Sigmoid colon (tissue), 6 donors: ENCODE measurements at regions not wholly inside any gene's neighbourhood (a gene's known extent, or its start where the extent isn't known, plus 50 kb on each side); places are given as distances from the start of the nearest gene placed in this dataset.
A peak's percentile ranks its signal among the peaks of the same experiment; 100 is the strongest.

Experiments used
- DNase-seq: peaks from one replicate; pipeline ENCODE4 v3.0.0-alpha.2; 2019
- H3K27ac ChIP-seq, 4 donors: fragments of 200-600 bp; sonication (generic); one replicate each; pipeline ENCODE4 v1.5.1; 2016 to 2019; ENCODE audit warnings: mild to moderate bottlenecking in 1 of 4
- H3K27me3 ChIP-seq, 3 donors: fragments of 200-600 bp; sonication (generic); one replicate each; pipeline ENCODE4 v1.5.1; 2019; ENCODE audit warnings: mild to moderate bottlenecking in 1 of 3
- H3K36me3 ChIP-seq, 4 donors: fragments of 200-600 bp; sonication (generic); one replicate each; pipeline ENCODE4 v1.5.1; 2016 to 2019
- H3K4me1 ChIP-seq, 4 donors: fragments of 200-600 bp; sonication (generic); one replicate each; pipeline ENCODE4 v1.5.1; 2017 to 2019
- H3K4me3 ChIP-seq, 4 donors: fragments of 200-600 bp; sonication (generic); one replicate each; pipeline ENCODE4 v1.5.1; 2017 to 2019; ENCODE audit warnings: mild to moderate bottlenecking in 2 of 4, moderate library complexity in 1 of 4
- H3K9me3 ChIP-seq, 4 donors: fragments of 200-600 bp in 3 of 4; sonication (generic) in 3 of 4; one replicate each; pipeline versions ENCODE4 v1.5.1 to v1.6.1; 2013 to 2019
- EP300 ChIP-seq, 4 donors: sonication (generic); formaldehyde crosslinking; IDR thresholded peaks; one replicate each; pipeline ENCODE4 v1.6.1; 2017; ENCODE audit warnings: antibody characterized with exemption in 4 of 4
- POLR2A ChIP-seq, 2 donors: fragments of 450-650 bp; IDR thresholded peaks; one replicate each; pipeline ENCODE4 v1.6.1; 2016; ENCODE audit warnings: antibody characterized with exemption in 2 of 2, mild to moderate bottlenecking in 2 of 2, moderate library complexity in 2 of 2
- POLR2AphosphoS5 ChIP-seq, 4 donors: sonication (generic); formaldehyde crosslinking; IDR thresholded peaks; one replicate each; pipeline ENCODE4 v1.6.1; 2017; ENCODE audit warnings: antibody characterized with exemption in 4 of 4
- WGBS, 2 donors: extraction: QIAGEN DNeasy Blood & Tissue Kit; methylation state at CpG; one replicate each; pipeline ENCODE4 v1.1.7; 2013; 5-methylcytosine and 5-hydroxymethylcytosine counted together
- intact Hi-C: fragments of 100-400 bp; cut with DNase I; formaldehyde crosslinking; loops from one replicate; pipeline ENCODE4 v1.15.1; 2023
- TF ChIP-seq, protein P1 (sequence below), 4 experiments: fragments of 450-650 bp in 3 of 4; fragments of 200-600 bp in 1 of 4; IDR thresholded peaks; one replicate each; pipeline ENCODE4 v1.5.1; 2016 to 2019; ENCODE audit warnings: antibody characterized with exemption in 4 of 4, mild to moderate bottlenecking in 3 of 4, moderate library complexity in 2 of 4
- donor health status: healthy with polysubstance abuse.
- donor health status: healthy.

GRCh38 chr1:14110040-14110439 lies 410.1 kb downstream of the PRDM2 start:
- Histone ChIP-seq H3K9me3 (no peaks in the 10 kb centered on the region), H3K4me3 (no peak overlapping the region), H3K27me3 (no peaks in the 10 kb centered on the region), H3K27ac (no peak overlapping the region), H3K36me3 (no peaks in the 10 kb centered on the region), H3K4me1 (peaks cover 0 to 4% (median 0%) of the 10 kb centered on the region in 4 donors)
- no peak for TF ChIP-seq EP300 (IDR thresholded peaks at IDR 0.05)
- intact Hi-C loops, result no loop called here
- no peak for DNase-seq
- 77 to 82% methylated on average over 2 of the region's 2 CpGs for WGBS, 2 donors

DNA sequence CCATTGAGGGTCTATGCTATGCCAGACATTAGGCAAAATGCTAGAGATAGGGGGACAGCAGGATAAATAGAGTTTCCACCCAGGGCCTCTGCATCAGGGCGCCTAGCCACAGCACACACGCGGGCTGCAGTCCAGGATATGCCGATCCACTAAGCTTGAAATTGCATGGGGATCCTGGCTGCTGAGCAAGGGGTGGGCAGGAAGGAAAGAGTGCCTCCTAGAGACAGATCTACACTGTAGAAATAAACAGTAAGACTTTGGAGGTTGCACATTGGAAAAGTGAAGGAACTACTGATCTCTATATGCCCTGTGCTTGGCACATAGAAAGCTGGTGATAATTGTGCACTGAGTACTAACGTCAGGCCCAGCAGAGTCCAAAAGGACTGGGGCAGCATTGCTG lies 411.1 kb downstream of the PRDM2 start:
- Histone ChIP-seq H3K4me3 (no peak overlapping the region), H3K27me3 (no peaks in the 10 kb centered on the region), H3K36me3 (no peaks in the 10 kb centered on the region), H3K9me3 (no peaks in the 10 kb centered on the region), H3K4me1 (peaks cover 0 to 4% (median 0%) of the 10 kb centered on the region in 4 donors), H3K27ac (no peak overlapping the region)
- intact Hi-C loops, result no loop called here
- 74 to 92% methylated on average over 5 of the region's 5 CpGs for WGBS, 2 donors
- TF ChIP-seq EP300 (IDR thresholded peaks at IDR 0.05) (no peak), POLR2A (IDR thresholded peaks at IDR 0.05) (no peak), POLR2AphosphoS5 (IDR thresholded peaks at IDR 0.05) (no peak)
- TF ChIP-seq, protein P1, sequence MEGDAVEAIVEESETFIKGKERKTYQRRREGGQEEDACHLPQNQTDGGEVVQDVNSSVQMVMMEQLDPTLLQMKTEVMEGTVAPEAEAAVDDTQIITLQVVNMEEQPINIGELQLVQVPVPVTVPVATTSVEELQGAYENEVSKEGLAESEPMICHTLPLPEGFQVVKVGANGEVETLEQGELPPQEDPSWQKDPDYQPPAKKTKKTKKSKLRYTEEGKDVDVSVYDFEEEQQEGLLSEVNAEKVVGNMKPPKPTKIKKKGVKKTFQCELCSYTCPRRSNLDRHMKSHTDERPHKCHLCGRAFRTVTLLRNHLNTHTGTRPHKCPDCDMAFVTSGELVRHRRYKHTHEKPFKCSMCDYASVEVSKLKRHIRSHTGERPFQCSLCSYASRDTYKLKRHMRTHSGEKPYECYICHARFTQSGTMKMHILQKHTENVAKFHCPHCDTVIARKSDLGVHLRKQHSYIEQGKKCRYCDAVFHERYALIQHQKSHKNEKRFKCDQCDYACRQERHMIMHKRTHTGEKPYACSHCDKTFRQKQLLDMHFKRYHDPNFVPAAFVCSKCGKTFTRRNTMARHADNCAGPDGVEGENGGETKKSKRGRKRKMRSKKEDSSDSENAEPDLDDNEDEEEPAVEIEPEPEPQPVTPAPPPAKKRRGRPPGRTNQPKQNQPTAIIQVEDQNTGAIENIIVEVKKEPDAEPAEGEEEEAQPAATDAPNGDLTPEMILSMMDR (IDR thresholded peaks at IDR 0.05), result no peak
- no peak for DNase-seq

DNA sequence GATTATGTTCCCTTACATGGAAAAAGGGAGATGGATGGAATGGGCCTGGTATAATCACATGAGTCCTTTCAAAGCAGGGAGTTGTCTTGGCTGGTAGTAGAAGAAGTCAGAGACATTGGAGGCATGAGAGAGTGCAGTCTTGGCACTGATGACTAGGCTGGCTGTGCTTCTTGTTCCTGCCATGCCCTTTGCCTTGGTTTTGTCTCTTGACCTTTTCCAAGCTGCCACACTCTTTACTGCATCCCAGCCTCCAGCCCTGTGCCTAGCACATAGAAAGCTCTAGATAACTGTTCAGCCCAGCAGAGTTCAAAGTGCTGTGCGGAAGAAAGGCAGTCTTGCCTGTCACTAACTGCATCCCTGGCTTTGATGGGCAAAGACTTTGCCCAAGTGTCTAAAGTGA lies 412.6 kb downstream of the PRDM2 start:
- H3K36me3 ChIP-seq, result no peaks in the 10 kb centered on the region
- H3K27me3 ChIP-seq, result no peaks in the 10 kb centered on the region
- intact Hi-C loops, result no loop called here
- no peak for TF ChIP-seq POLR2AphosphoS5 (IDR thresholded peaks at IDR 0.05)
- TF ChIP-seq, protein P1 (IDR thresholded peaks at IDR 0.05), result no peak
- TF ChIP-seq EP300 (IDR thresholded peaks at IDR 0.05), result no peak
- no peak for TF ChIP-seq POLR2A (IDR thresholded peaks at IDR 0.05)
- no peaks in the 10 kb centered on the region for H3K9me3 ChIP-seq
- DNase-seq, result no peak
- 97% methylated on average over 1 of the region's 1 CpG for WGBS, 2 donors
- peaks cover 0 to 4% (median 0%) of the 10 kb centered on the region in 4 donors for H3K4me1 ChIP-seq
- peak overlapping the region in 2 of 4 donors; percentile 4 to 25 for H3K27ac ChIP-seq
- no peak overlapping the region for H3K4me3 ChIP-seq

- intact Hi-C loops, result no loop called here
- no peak for DNase-seq
- Histone ChIP-seq H3K27ac (peak overlapping the region in 1 of 4 donors; percentile 25), H3K4me3 (no peak overlapping the region), H3K36me3 (no peaks in the 10 kb centered on the region), H3K9me3 (no peaks in the 10 kb centered on the region), H3K27me3 (no peaks in the 10 kb centered on the region), H3K4me1 (peaks cover 0 to 4% (median 0%) of the 10 kb centered on the region in 4 donors)
- TF ChIP-seq POLR2AphosphoS5 (IDR thresholded peaks at IDR 0.05) (no peak), EP300 (IDR thresholded peaks at IDR 0.05) (no peak), POLR2A (IDR thresholded peaks at IDR 0.05) (no peak)
- TF ChIP-seq, protein P1 (IDR thresholded peaks at IDR 0.05), result no peak
- WGBS, 2 donors, result 75 to 81% methylated on average over 9 of the region's 9 CpGs
Observed at GRCh38 chr1:14113271-14113670, 413.3 kb downstream of the PRDM2 start.

GRCh38 chr1:14113841-14114567 lies 414.0 kb downstream of the PRDM2 start:
- Histone ChIP-seq H3K36me3 (no peaks in the 10 kb centered on the region), H3K27me3 (no peaks in the 10 kb centered on the region), H3K4me1 (no peaks in the 10 kb centered on the region), H3K9me3 (no peaks in the 10 kb centered on the region), H3K4me3 (no peak overlapping the region), H3K27ac (no peak overlapping the region)
- DNase-seq, result peak; percentile 67
- intact Hi-C loops, result no loop called here
- TF ChIP-seq, protein P1 (IDR thresholded peaks at IDR 0.05), result peak in 3 of 4 experiments; percentile 20 to 43 (median 26)
- no peak for TF ChIP-seq EP300 (IDR thresholded peaks at IDR 0.05)
- WGBS, 2 donors, result 44 to 76% methylated on average over 15 of the region's 15 CpGs
